Upper lobe of left lung (tissue), 6 donors: ENCODE measurements at regions not wholly inside any gene's neighbourhood (a gene's known extent, or its start where the extent isn't known, plus 50 kb on each side); places are given as distances from the start of the nearest gene placed in this dataset.

Experiments
- ATAC-seq, 2 donors: fragments of 200-7000 bp; cut with Tn5 transposase; one replicate each; pipeline ENCODE4 v1.9.1; 2022; ENCODE audit warnings: mild to moderate bottlenecking in 2 of 2, moderate library complexity in 2 of 2; ENCODE audit not compliant: low FRiP score in 2 of 2
- DNase-seq, 2 donors: peaks; one replicate each; pipeline ENCODE4 v3.0.0-alpha.2; 2019 to 2020
- H3K27ac ChIP-seq, 4 donors: fragments of 200-600 bp; sonication (generic); one replicate each; pipeline ENCODE4 v1.5.1; 2016 to 2019
- H3K27me3 ChIP-seq, 4 donors: fragments of 200-600 bp; sonication (generic); one replicate each; pipeline ENCODE4 v1.5.1; 2017 to 2019
- H3K36me3 ChIP-seq, 4 donors: fragments of 200-600 bp; sonication (generic); one replicate each; pipeline ENCODE4 v1.5.1; 2016 to 2019
- H3K4me1 ChIP-seq, 4 donors: fragments of 200-600 bp; sonication (generic); one replicate each; pipeline ENCODE4 v1.5.1; 2018 to 2019
- H3K4me3 ChIP-seq, 4 donors: fragments of 200-600 bp; sonication (generic); one replicate each; pipeline ENCODE4 v1.5.1; 2017 to 2019; ENCODE audit warnings: mild to moderate bottlenecking in 2 of 4, moderate library complexity in 1 of 4
- H3K9me3 ChIP-seq, 4 donors: fragments of 200-600 bp; sonication (generic); one replicate each; pipeline ENCODE4 v1.5.1; 2018 to 2019
- CTCF ChIP-seq, 6 experiments: fragments of 450-650 bp in 4 of 6; fragments of 200-600 bp in 2 of 6; sonication (generic) in 2 of 6; IDR thresholded peaks; one replicate each; pipeline ENCODE4 v1.5.1; 2016 to 2019; ENCODE audit warnings: antibody characterized with exemption in 6 of 6
- EP300 ChIP-seq, 4 donors: sonication (generic); formaldehyde crosslinking; IDR thresholded peaks; one replicate each; pipeline ENCODE4 v1.5.1; 2017; ENCODE audit warnings: antibody characterized with exemption in 4 of 4, control low read depth in 2 of 4
- POLR2A ChIP-seq, 4 donors: fragments of 450-650 bp; IDR thresholded peaks; one replicate each; pipeline ENCODE4 v1.5.1; 2016 to 2017; ENCODE audit warnings: antibody characterized with exemption in 4 of 4, mild to moderate bottlenecking in 2 of 4
- POLR2AphosphoS5 ChIP-seq, 2 donors: sonication (generic); formaldehyde crosslinking; IDR thresholded peaks; one replicate each; pipeline ENCODE4 v1.5.1; 2017; ENCODE audit warnings: antibody characterized with exemption in 2 of 2
- WGBS, 2 donors: methylation state at CpG; one replicate each; pipeline ENCODE4 v1.1.5; 2017 to 2018; 5-methylcytosine and 5-hydroxymethylcytosine counted together
- donor health status: DM: no; HTN: no; CAD: no; lungs with moderate emphysema.
- donor health status: DM: no; HTN: yes; CAD: no; lungs with severe emphysema.

DNA sequence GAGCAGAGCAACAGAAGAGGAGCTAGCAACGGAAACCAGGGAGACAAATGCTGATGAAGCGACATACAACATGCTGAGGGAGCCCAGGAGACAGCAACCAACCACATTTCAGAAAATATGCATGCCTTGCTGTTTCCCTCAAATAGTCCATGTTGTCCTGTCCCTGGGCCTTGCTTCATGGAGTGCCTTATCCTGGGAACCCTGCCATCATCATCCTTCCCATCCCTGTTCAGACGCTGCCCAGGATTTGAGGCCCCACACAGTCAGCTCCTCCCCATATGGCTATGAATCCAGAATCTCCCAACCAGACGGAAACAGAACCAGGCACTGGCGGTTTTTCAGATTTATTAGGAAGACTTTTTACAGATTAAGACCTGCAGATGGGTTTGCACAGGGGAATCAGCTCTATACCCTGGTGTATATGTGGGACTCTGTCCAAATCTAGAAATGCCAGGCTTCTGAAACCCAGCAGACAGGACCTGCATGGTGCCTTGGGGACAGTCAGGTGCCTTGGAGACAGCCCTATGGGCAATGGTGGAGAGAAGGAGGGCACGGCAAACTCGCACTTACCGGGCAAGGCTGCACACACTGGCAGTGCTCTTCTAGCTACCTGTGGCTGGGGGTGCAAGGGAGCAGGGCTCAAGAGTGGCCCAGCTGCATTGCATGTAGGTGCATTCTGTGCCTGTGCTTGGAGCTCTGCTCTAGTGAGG lies 199.7 kb upstream of the MAMLD1 start:
- ATAC-seq (no peak), DNase-seq (no peak)
- H3K27me3 ChIP-seq, result no peaks in the 10 kb centered on the region
- WGBS, 2 donors, result 83 to 88% methylated on average over 2 to 8 of the region's 8 CpGs
- H3K9me3 ChIP-seq, result no peaks in the 10 kb centered on the region
- no peak overlapping the region for H3K4me3 ChIP-seq
- H3K4me1 ChIP-seq, result no peaks in the 10 kb centered on the region
- no peak for TF ChIP-seq POLR2A (IDR thresholded peaks at IDR 0.05)
- no peak for TF ChIP-seq EP300 (IDR thresholded peaks at IDR 0.05)
- no peaks in the 10 kb centered on the region for H3K36me3 ChIP-seq
- H3K27ac ChIP-seq, result no peak overlapping the region

DNA sequence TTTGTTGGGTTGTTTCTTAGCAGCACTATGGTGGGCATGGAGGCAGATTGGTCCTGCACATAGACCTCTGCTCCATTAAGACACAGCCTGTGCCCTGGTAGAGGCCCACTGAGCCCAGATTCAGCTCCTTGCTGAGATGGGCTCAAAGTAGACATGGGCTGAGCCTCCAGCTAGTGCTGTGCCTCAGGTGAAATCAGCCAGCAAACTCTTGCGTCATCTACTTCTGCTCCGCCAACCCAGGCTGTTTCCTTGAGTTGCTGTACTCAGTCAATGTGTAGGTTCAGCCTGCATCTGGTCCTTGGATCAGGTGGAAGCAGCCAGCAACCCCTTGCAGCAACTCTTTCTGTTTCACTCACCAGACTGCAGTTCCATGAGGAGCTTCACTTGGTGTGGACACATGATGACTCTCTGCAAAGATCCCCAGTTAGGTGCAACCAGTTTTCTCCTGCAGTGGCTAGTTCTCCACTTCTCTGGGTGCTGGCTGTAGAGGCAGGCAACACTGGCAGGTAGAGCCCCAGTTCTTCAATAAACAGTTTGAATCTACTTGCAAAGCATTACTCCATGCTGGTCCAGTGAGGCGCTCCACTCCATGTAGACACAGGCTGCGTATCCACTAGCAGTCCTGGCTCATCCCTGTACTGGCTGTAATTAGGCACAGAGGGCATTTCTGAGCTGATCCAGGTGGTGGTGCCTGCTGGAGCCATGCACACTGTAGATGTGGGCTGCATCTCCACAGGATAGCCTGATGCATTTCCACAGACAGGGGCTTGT lies 199.0 kb upstream of the MAMLD1 start:
- Histone ChIP-seq H3K4me3 (no peak overlapping the region), H3K27me3 (no peaks in the 10 kb centered on the region), H3K36me3 (no peaks in the 10 kb centered on the region), H3K4me1 (no peaks in the 10 kb centered on the region), H3K27ac (no peak overlapping the region), H3K9me3 (no peaks in the 10 kb centered on the region)
- TF ChIP-seq CTCF (IDR thresholded peaks at IDR 0.05) (no peak), POLR2AphosphoS5 (IDR thresholded peaks at IDR 0.05) (no peak), EP300 (IDR thresholded peaks at IDR 0.05) (no peak), POLR2A (IDR thresholded peaks at IDR 0.05) (no peak)
- WGBS, 2 donors, result 85 to 100% methylated on average over 1 to 4 of the region's 4 CpGs
- ATAC-seq, result no peak
- DNase-seq, result no peak

GRCh38 chrX:150164971-150165600 lies 198.0 kb upstream of the MAMLD1 start:
- H3K4me1 ChIP-seq, result no peaks in the 10 kb centered on the region
- no peak overlapping the region for H3K27ac ChIP-seq
- DNase-seq, result no peak
- no peak for TF ChIP-seq CTCF (IDR thresholded peaks at IDR 0.05)
- TF ChIP-seq POLR2A (IDR thresholded peaks at IDR 0.05), result no peak
- no peak for TF ChIP-seq EP300 (IDR thresholded peaks at IDR 0.05)
- no peak for TF ChIP-seq POLR2AphosphoS5 (IDR thresholded peaks at IDR 0.05)
- no peaks in the 10 kb centered on the region for H3K27me3 ChIP-seq
- no peaks in the 10 kb centered on the region for H3K36me3 ChIP-seq
- no peaks in the 10 kb centered on the region for H3K9me3 ChIP-seq
- 78 to 92% methylated on average over 2 to 4 of the region's 4 CpGs for WGBS, 2 donors
- no peak overlapping the region for H3K4me3 ChIP-seq
- no peak for ATAC-seq

- no peaks in the 10 kb centered on the region for H3K9me3 ChIP-seq
- TF ChIP-seq POLR2A (IDR thresholded peaks at IDR 0.05) (no peak), EP300 (IDR thresholded peaks at IDR 0.05) (no peak), CTCF (IDR thresholded peaks at IDR 0.05) (no peak), POLR2AphosphoS5 (IDR thresholded peaks at IDR 0.05) (no peak)
- ATAC-seq (no peak), DNase-seq (no peak)
- H3K27me3 ChIP-seq, result no peaks in the 10 kb centered on the region
- WGBS, 2 donors, result 82 to 96% methylated on average over 4 to 6 of the region's 6 CpGs
- no peaks in the 10 kb centered on the region for H3K36me3 ChIP-seq
- H3K4me1 ChIP-seq, result no peaks in the 10 kb centered on the region
- no peak overlapping the region for H3K4me3 ChIP-seq
- H3K27ac ChIP-seq, result no peak overlapping the region
Observed at GRCh38 chrX:150165776-150166610, 197.1 kb upstream of the MAMLD1 start.
